Lung (tissue), 11 donors: ENCODE measurements at regions not wholly inside any gene's neighbourhood (a gene's known extent, or its start where the extent isn't known, plus 50 kb on each side); places are given as distances from the start of the nearest gene placed in this dataset.

Experiments
- ATAC-seq: fragments of 200-7000 bp; cut with Tn5 transposase; one replicate; pipeline ENCODE4 v1.9.1; 2020; ENCODE audit warnings: moderate number of reproducible peaks; ENCODE audit not compliant: insufficient read depth, low FRiP score
- DNase-seq, 3 donors: peaks; one replicate each; pipeline ENCODE4 v3.0.0-alpha.2; 2013 to 2017
- H3K27ac ChIP-seq, 2 donors: one replicate each; pipeline ENCODE4 v1.5.1; 2013; ENCODE audit warnings: mild to moderate bottlenecking in 2 of 2, moderate library complexity in 2 of 2, control low read depth in 1 of 2, inconsistent platforms in 1 of 2, low read depth in 1 of 2, low read length in 1 of 2
- H3K27me3 ChIP-seq, 3 donors: one replicate each; pipeline ENCODE4 v1.5.1; 2013; ENCODE audit warnings: low read length in 2 of 3; ENCODE audit not compliant: control insufficient read depth in 3 of 3, insufficient read depth in 3 of 3
- H3K36me3 ChIP-seq, 4 donors: one replicate each; pipeline ENCODE4 v1.5.1; 2013; ENCODE audit warnings: low read length in 4 of 4, mild to moderate bottlenecking in 1 of 4, moderate library complexity in 1 of 4; ENCODE audit not compliant: control insufficient read depth in 4 of 4, insufficient read depth in 4 of 4
- H3K4me1 ChIP-seq, 5 donors: one replicate each; pipeline ENCODE4 v1.5.1; 2013; ENCODE audit warnings: low read length in 5 of 5, mild to moderate bottlenecking in 2 of 5, moderate library complexity in 1 of 5; ENCODE audit not compliant: control insufficient read depth in 5 of 5, insufficient read depth in 5 of 5
- H3K4me3 ChIP-seq: one replicate; pipeline ENCODE4 v1.5.1; 2013; ENCODE audit warnings: mild to moderate bottlenecking, control low read depth, moderate library complexity
- H3K9ac ChIP-seq, 2 donors: one replicate each; pipeline ENCODE4 v1.5.1; 2013; ENCODE audit warnings: low read length in 2 of 2, control low read depth in 1 of 2; ENCODE audit not compliant: insufficient read depth in 1 of 2
- H3K9me3 ChIP-seq, 4 donors: one replicate each; pipeline ENCODE4 v1.5.1; 2013; ENCODE audit warnings: low read length in 3 of 4, mild to moderate bottlenecking in 1 of 4, moderate library complexity in 1 of 4; ENCODE audit not compliant: control insufficient read depth in 4 of 4, insufficient read depth in 3 of 4
- WGBS, 2 donors: extraction: QIAGEN DNeasy Blood & Tissue Kit; methylation state at CpG; one replicate each; pipeline ENCODE4 v1.1.7; 2013; 5-methylcytosine and 5-hydroxymethylcytosine counted together
- TF ChIP-seq, protein P1 (sequence below): IDR thresholded peaks from 2 replicates; pipeline ENCODE4 v1.5.1; 2012; ENCODE audit warnings: mild to moderate bottlenecking; ENCODE audit errors: control extremely low read depth, extremely low read depth
- donor health status: control.
- donor health status: control.
- donor health status: Bipolar disorder and iron deficiency.
- donor health status: healthy.
- donor health status: DM: yes; HTN: yes; CAD: no.

DNA sequence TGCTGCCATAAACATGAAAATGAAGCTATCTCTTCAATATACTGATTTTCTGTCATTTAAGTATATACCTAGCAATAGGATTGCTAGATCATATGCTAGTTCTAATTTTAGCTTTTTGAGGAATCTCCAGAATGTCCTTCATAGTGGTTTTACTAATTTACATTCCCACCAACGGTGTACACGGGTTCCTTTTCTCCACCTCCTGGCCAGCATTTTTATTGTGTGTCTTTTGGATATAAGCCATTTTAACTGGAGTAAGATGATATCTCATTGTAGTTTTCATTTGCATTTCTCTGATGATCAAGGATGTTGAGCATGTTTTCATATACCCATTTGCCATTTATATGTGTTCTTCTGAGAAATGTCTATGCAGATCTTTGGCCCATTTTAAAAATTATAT, 446.5 kb downstream of the GABRG2 start:
- TF ChIP-seq, protein P1, sequence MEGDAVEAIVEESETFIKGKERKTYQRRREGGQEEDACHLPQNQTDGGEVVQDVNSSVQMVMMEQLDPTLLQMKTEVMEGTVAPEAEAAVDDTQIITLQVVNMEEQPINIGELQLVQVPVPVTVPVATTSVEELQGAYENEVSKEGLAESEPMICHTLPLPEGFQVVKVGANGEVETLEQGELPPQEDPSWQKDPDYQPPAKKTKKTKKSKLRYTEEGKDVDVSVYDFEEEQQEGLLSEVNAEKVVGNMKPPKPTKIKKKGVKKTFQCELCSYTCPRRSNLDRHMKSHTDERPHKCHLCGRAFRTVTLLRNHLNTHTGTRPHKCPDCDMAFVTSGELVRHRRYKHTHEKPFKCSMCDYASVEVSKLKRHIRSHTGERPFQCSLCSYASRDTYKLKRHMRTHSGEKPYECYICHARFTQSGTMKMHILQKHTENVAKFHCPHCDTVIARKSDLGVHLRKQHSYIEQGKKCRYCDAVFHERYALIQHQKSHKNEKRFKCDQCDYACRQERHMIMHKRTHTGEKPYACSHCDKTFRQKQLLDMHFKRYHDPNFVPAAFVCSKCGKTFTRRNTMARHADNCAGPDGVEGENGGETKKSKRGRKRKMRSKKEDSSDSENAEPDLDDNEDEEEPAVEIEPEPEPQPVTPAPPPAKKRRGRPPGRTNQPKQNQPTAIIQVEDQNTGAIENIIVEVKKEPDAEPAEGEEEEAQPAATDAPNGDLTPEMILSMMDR = no peak
- Histone ChIP-seq H3K27me3 (no peaks in the 10 kb centered on the region), H3K27ac (no peak overlapping the region), H3K4me1 (no peaks in the 10 kb centered on the region), H3K9ac (no peak overlapping the region), H3K4me3 (no peak overlapping the region), H3K9me3 (no peaks in the 10 kb centered on the region), H3K36me3 (no peaks in the 10 kb centered on the region)
- 82 to 86% methylated on average over 2 of the region's 2 CpGs for WGBS, 2 donors
- ATAC-seq (no peak), DNase-seq (no peak)

DNA sequence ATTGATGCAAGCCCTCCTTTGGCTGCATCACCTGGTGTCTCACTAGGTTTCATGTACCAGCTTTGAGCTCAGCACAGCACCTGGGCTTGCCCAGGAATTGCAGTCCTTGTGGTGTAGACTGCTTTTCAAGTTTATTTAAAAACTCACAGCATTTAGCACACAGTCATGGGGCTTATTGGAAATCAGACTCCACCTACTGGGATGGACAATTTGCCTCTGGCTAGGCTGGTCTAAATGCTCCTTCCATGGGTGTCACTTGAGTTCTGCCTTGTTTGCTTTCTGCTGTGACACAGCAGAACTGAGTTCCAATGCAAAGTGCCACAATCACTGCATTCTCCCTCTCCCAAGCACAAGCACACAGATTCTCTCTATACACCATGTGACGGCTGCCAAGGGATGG, 453.3 kb downstream of the GABRG2 start:
- 86 to 97% methylated on average over 1 of the region's 1 CpG for WGBS, 2 donors
- no peaks in the 10 kb centered on the region for H3K27me3 ChIP-seq
- H3K27ac ChIP-seq = no peak overlapping the region
- TF ChIP-seq, protein P1 = no peak
- no peak for ATAC-seq
- H3K9ac ChIP-seq = no peak overlapping the region
- DNase-seq = no peak
- H3K4me1 ChIP-seq = no peaks in the 10 kb centered on the region
- no peak overlapping the region for H3K4me3 ChIP-seq
- H3K36me3 ChIP-seq = no peaks in the 10 kb centered on the region
- peaks cover 0 to 8% (median 2%) of the 10 kb centered on the region in 4 donors for H3K9me3 ChIP-seq

DNA sequence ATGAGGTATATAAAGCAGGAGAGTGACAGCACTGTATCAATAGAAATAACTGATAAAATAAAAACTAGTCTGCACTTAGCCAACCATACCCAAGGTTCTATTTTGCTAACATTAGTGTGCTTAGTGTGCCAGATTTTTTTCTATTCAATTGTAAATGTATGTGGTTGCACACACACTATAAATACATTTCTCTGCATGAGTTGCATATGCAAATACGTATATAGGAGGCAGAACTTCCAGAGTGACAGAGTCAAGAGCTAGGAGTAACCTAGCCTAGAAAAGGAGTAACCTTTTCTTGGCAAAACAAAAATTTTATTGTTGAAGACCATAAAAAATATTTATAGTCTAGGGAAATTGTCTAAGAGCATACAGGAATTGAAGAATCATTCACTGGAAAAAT, 461.6 kb downstream of the GABRG2 start:
- Histone ChIP-seq H3K4me3 (no peak overlapping the region), H3K9ac (no peak overlapping the region), H3K27me3 (no peaks in the 10 kb centered on the region), H3K36me3 (no peaks in the 10 kb centered on the region), H3K4me1 (no peaks in the 10 kb centered on the region), H3K27ac (no peak overlapping the region), H3K9me3 (peaks cover 0 to 8% (median 2%) of the 10 kb centered on the region in 4 donors)
- no peak for ATAC-seq
- TF ChIP-seq, protein P1 = no peak
- 66 to 72% methylated on average over 1 of the region's 1 CpG for WGBS, 2 donors
- DNase-seq = no peak

DNA sequence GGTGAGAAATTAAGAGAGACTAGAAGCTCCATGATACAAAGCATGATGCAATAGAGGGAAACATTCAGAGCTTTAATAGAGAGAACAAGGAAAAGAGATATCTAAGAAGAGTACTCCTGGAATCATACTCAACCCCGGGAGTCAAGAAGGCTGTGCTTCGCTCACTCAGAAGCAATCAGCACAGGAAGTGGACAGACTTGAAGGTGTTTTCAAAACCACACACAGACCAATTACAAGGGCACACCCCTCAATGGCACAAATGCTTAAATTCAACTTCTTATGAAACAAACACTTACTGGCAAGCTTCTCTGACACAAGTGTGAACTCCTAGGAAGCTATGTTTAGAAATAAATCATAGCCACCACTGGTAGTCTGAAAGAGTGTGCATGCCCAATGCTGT, 462.3 kb downstream of the GABRG2 start:
- Histone ChIP-seq H3K36me3 (no peaks in the 10 kb centered on the region), H3K9ac (no peak overlapping the region), H3K9me3 (peaks cover 0 to 8% (median 1%) of the 10 kb centered on the region in 4 donors), H3K27ac (no peak overlapping the region), H3K4me1 (no peaks in the 10 kb centered on the region), H3K27me3 (no peaks in the 10 kb centered on the region), H3K4me3 (no peak overlapping the region)
- DNase-seq = no peak
- 69 to 80% methylated on average over 2 of the region's 2 CpGs for WGBS, 2 donors
- TF ChIP-seq, protein P1 = no peak
- ATAC-seq = peak; percentile 53
